Esophagus muscularis mucosa (tissue), 3 donors: ENCODE measurements at regions not wholly inside any gene's neighbourhood (a gene's known extent, or its start where the extent isn't known, plus 50 kb on each side); places are given as distances from the start of the nearest gene placed in this dataset.

Experiments used
- CTCF ChIP-seq, 3 experiments: fragments of 200-600 bp in 2 of 3; fragments of 450-650 bp in 1 of 3; sonication (generic) in 2 of 3; IDR thresholded peaks; one replicate each; pipeline ENCODE4 v1.5.1; 2017 to 2019; ENCODE audit warnings: antibody characterized with exemption in 3 of 3, mild to moderate bottlenecking in 2 of 3, moderate library complexity in 1 of 3
- POLR2A ChIP-seq: fragments of 450-650 bp; IDR thresholded peaks from one replicate; pipeline ENCODE4 v1.6.1; 2017; ENCODE audit warnings: antibody characterized with exemption, moderate library complexity, mild to moderate bottlenecking, low read depth

DNA sequence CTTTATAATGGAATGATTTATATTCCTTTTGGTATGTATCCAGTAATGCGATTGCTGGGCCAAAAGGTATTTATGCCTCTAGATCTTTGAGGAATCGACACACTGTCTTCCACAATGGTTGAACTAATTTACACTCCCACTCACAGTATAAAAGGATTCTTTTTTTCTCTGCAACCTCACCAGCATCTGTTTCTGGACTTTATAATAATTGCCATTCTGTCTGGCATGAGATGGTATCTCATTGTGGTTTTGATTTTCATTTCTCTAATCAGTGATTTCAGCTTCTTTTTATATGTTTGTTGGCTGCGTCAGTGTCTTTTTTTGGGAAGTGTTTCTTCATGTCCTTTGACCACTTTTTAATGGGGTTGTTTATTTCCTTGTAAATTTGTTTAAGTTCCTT is 679.3 kb downstream of the JRKL start:
- TF ChIP-seq CTCF (IDR thresholded peaks at IDR 0.05), result no peak
- no peak for TF ChIP-seq POLR2A
